GM12872 (cell line): ENCODE measurements at regions not wholly inside any gene's neighbourhood (a gene's known extent, or its start where the extent isn't known, plus 50 kb on each side); places are given as distances from the start of the nearest gene placed in this dataset.

Experiments used
- TF ChIP-seq, protein P1 (sequence below): IDR thresholded peaks from 3 replicates; pipeline ENCODE4 v1.5.1; 2011; ENCODE audit warnings: low read depth, mild to moderate bottlenecking, low read length, moderate library complexity; ENCODE audit not compliant: insufficient read depth

DNA sequence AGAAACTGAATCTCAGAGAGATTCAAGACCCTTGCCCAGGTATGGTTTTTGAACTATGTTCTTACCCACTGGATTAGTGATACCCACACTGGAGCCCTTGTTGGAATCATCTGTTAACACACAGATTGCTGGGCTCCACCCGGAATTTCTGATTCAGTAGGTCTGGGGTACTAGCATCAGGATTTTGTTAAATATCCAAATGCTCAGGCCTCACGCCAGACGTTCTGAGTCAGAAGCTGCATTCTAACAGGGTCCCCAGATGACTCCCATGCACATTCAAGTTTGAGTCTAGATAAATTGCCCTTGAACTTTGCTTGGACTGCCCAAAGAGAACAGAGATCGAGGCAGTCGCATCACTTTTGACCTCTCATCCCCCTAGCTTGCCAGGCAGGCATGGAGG, 182.0 kb upstream of the WWC1 start:
- TF ChIP-seq, protein P1, sequence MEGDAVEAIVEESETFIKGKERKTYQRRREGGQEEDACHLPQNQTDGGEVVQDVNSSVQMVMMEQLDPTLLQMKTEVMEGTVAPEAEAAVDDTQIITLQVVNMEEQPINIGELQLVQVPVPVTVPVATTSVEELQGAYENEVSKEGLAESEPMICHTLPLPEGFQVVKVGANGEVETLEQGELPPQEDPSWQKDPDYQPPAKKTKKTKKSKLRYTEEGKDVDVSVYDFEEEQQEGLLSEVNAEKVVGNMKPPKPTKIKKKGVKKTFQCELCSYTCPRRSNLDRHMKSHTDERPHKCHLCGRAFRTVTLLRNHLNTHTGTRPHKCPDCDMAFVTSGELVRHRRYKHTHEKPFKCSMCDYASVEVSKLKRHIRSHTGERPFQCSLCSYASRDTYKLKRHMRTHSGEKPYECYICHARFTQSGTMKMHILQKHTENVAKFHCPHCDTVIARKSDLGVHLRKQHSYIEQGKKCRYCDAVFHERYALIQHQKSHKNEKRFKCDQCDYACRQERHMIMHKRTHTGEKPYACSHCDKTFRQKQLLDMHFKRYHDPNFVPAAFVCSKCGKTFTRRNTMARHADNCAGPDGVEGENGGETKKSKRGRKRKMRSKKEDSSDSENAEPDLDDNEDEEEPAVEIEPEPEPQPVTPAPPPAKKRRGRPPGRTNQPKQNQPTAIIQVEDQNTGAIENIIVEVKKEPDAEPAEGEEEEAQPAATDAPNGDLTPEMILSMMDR, result no peak

GRCh38 chr5:168110384-168110783, 181.1 kb upstream of the WWC1 start:
- TF ChIP-seq, protein P1, result no peak

DNA sequence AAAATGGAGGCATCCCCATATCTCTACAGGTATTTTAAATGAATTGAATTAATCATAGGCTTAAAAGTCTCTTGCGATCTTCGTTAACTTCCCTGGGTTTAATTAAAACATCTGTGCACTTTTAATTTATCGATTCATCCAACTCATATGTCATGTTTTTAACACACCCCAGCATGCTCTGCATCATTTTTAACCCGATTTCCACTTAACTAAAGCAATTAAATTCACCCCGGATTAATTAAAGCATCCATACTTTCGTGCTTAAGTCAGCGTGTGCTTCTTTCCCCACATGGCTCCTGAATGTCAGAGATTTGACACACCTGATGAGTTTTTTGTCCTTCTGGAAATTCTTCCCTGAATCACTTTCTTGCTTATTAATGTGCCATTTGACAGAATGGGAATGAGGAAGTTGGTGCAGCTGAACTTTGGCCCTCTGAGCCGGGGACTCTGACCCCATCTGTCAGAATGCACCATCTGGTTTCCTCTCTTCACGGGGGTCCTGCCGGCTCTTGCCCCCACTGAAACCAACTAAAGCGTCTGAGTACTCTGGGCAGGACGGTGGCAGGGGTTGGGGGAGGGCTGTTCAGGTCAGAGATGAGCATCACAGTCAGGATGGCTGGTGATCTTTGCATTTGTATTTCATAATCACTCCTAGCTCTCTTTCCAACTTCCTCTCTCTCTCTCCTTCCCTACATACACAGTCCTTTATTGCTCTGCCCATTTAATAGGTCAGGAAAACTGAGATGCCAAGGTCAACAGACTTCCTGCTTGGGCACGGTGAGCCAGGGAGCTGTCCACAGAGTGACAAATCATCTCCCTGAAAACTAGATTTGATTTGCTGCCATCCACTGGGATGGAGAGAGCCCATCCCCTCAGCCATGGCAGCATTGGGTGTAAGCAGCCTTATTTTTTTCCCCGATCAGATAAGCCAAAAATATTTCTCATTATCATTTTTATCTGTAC, 180.3 kb upstream of the WWC1 start:
- TF ChIP-seq, protein P1, result no peak

GRCh38 chr5:168114444-168115017, 176.9 kb upstream of the WWC1 start:
- TF ChIP-seq, protein P1, result peak; percentile 90

DNA sequence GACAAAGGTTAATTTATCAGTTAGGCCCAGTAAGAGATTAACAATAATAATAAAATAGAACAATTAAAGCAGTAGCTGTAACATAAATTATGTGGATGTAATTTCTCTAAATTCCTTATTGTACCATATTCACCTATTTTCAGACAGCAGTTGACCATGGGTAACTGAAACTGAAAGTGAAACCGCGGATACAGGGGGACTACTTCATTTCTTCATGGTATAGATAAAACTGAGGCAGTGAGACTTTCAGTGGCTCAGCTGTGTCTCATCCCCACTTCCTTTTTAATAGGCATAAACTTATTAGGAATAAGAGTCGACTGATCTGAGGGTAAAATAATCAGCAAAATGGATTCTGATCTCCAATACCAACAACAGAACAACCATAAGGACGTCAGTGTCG, 174.0 kb upstream of the WWC1 start:
- TF ChIP-seq, protein P1, result no peak

DNA sequence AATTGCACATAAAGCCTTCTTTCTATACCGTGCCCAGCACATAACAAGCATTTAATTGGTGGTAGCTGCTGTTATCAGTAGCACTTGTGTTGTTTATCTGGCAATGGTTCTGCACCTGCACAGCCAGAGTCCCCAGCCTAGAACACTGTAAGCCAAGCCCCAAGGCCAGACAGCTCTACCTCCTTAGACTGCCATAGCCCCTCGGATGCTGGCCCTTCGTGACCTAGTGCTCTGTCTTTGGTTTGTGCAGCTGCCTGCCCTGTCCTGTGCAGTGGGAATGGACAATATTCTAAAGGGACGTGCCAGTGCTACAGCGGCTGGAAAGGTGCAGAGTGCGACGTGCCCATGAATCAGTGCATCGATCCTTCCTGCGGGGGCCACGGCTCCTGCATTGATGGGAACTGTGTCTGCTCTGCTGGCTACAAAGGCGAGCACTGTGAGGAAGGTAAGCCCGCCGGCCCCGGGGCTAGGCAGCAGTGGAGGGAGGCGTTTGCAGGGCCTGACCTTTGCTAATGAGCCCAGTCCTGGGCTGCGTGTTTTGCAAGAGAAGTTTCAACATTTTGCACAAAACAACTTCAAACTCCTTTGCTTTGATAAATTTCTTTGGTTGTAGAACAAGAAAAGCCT, 173.3 kb upstream of the WWC1 start:
- TF ChIP-seq, protein P1, result no peak

DNA sequence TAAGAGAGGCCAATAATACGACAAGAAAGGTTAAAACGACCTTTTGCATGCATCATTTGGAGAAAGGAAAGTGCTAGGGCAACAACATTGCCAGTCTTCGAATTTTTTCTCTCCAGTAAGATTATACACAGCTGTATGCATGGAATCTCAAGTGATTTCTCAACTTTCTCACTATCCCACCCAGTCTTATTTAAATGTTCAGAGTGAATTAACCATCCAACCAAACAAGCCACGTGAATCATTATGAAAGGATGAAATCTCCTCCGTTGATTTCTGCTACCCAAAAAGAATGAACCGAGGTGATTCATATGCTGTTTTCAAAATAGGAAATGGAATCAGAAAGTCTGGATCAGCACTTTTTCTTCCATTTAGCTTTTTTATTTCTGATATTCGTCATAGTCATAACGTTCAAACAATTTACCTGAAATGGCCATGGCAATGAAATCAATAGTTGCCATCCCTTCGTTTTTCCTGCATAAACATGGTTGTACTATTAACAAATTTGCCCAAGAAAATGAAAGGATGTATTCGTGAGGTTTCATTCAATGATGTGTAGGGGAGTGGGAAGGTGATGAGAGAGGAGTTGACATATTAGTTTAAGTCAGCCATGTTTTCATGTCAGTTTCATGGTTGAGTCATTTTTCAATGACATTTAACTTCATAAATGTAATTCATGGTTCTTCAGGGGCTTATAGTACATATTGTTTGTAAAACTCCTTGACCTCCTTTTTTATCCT, 170.9 kb upstream of the WWC1 start:
- TF ChIP-seq, protein P1, result no peak
